ENCODE measurements at regions not wholly inside any gene's neighbourhood (a gene's known extent, or its start where the extent isn't known, plus 50 kb on each side); places are given as distances from the start of the nearest gene placed in this dataset.
"Not testable (repeated sequence)": the region's sequence is repeated elsewhere in the genome, so short reads cannot be mapped to it uniquely, and the experiment has no call there.

- H3K9me3 ChIP-seq (ENCODE audit: low read length); H3K79me2 ChIP-seq (ENCODE audit: insufficient read depth, low read length); CTCF ChIA-PET (ENCODE audit: low intra/inter-chr PET ratio, low total read pairs); DNase-seq (ENCODE audit: low spot score); H4K20me1 ChIP-seq (ENCODE audit: insufficient read depth, low read length); H2AFZ ChIP-seq (ENCODE audit: low read length); FAIRE-seq; H3K36me3 ChIP-seq (replicated peaks in 1 of 2; ENCODE audit: control insufficient read depth in 1 of 2, insufficient read depth in 2 of 2, low read length in 2 of 2); H3K27me3 ChIP-seq (ENCODE audit: control insufficient read depth in 1 of 2, insufficient read depth in 2 of 2, low read length in 2 of 2); BruUV-seq (replicated peaks); in situ Hi-C loops (cut with HindIII; ENCODE audit: extremely low pct_ligation_motif_present, low pct_unique_long_range_greater_than_20kb): not testable (repeated sequence)
- Histone ChIP-seq H3K4me1 (ENCODE audit: insufficient read depth, low read length) (peaks cover 46% of the 10 kb centered on the region), H3K27ac (ENCODE audit: extremely low read length, insufficient read depth, low read length) (peak overlapping the region; percentile 95), H3K9ac (ENCODE audit: insufficient read depth, low read depth, low read length) (peak overlapping the region; percentile 83), H3K4me3 (replicated peaks in 1 of 3; ENCODE audit: insufficient read depth in 1 of 3, low read depth in 2 of 3, low read length in 3 of 3) (peak overlapping the region in 2 of 3 experiments; percentile 23 to 37; a peak in 2 of 6 replicates), H3K4me2 (ENCODE audit: low read depth, low read length) (peak overlapping the region; percentile 75)
- ATAC-seq = peak; percentile 41
- POLR2A ChIA-PET = interaction anchor here (1.1 to 1.3 kb wide), 3 partner anchors 48 to 268 kb away, joined by 3 to 4 read pairs (median 3); partner anchors contain the start of gene IRF2BP2
- WGBS (ENCODE audit: low lambda C conversion rate) = 26% methylated on average over 12 of the region's 26 CpGs
- TF ChIP-seq PAF1 (CRISPR knock-in tag; IDR thresholded peaks at IDR 0.05) = 0 out of 2 replicates have a peak, but pooled peaks have one; percentile 64
- TF ChIP-seq TAF1 (CRISPR knock-in tag; IDR thresholded peaks at IDR 0.05) = 0 out of 2 replicates have a peak, but pooled peaks have one; percentile 22
- TF ChIP-seq HNRNPL (IDR thresholded peaks at IDR 0.05; ENCODE audit: low read depth, low read length) = 0 out of 2 replicates have a peak, but pooled peaks have one; percentile 48
- peak in 1 of 2 experiments; percentile 44; a peak in 2 of 4 replicates for TF ChIP-seq POLR2A (IDR thresholded peaks at IDR 0.05; ENCODE audit: insufficient read depth in 1 of 2, low read depth in 2 of 2, low read length in 2 of 2)
- TF ChIP-seq RBFOX2 (IDR thresholded peaks at IDR 0.05; ENCODE audit: low read depth, low read length) = peak; percentile 80
- TF ChIP-seq YY1 (IDR thresholded peaks at IDR 0.05; ENCODE audit: insufficient read depth, insufficient replicate concordance, low read depth, low read length) = peak; percentile 36
- TF ChIP-seq ZGPAT (CRISPR knock-in tag; IDR thresholded peaks at IDR 0.05) = peak; percentile 28; the same call in 1 of the 2 replicates
- intact Hi-C loops (cut with micrococcal nuclease; ENCODE audit: unreplicated experiment) = loop anchor here (10.0 kb wide), 2 partner anchors 58 to 212 kb away; no protein-coding TSS in a partner anchor
Observed at GRCh38 chr1:234816186-234816851, 206.3 kb upstream of the IRF2BP2 start.
